MM.1S (cell line): ENCODE measurements at regions not wholly inside any gene's neighbourhood (a gene's known extent, or its start where the extent isn't known, plus 50 kb on each side); places are given as distances from the start of the nearest gene placed in this dataset.

Experiments used
- CTCF ChIP-seq: fragments of 300-600 bp; sonication (generic); IDR thresholded peaks from 2 replicates; pipeline ENCODE4 v1.5.1; 2016; ENCODE audit warnings: antibody characterized with exemption, low read length, mixed read lengths
- EZH2 ChIP-seq: fragments of 300-600 bp; sonication (generic); optimal IDR thresholded peaks from 2 replicates; pipeline ENCODE3; 2017; ENCODE audit warnings: low read depth, mild to moderate bottlenecking, antibody characterized with exemption, low read length, mixed read lengths

DNA sequence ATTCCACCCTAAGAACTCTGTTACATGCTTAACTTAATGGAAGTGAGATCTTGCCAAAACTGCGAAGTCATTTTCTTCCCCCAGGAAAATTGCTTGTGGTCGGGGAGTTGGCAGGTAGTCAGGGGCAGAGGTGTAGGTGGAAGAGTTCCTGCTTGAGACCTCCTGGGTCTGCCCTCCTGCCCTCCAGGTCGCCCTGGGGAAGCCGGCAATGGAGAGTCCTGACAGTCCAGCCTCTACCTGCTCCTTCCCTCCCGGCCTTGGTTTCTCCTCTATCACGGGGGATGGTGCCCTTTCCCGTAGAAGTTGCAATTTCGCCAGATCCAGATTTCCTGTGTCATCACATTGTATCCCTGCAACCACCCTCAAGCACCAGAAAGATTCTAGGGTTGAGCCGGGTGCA is 463.8 kb downstream of the MATN1 start:
- TF ChIP-seq EZH2 (no peak), CTCF (no peak)
